OCI-LY7 (cell line): ENCODE measurements at regions not wholly inside any gene's neighbourhood (a gene's known extent, or its start where the extent isn't known, plus 50 kb on each side); places are given as distances from the start of the nearest gene placed in this dataset.

Source experiments
- EZH2phosphoT487 ChIP-seq: fragments of 200-600 bp; sonication (generic); IDR thresholded peaks from 2 replicates; pipeline ENCODE4 v1.6.1; 2018; ENCODE audit warnings: low read depth, borderline replicate concordance, mild to moderate bottlenecking, mixed run types, antibody characterized with exemption, low read length, moderate library complexity, mixed read lengths
- TF ChIP-seq, protein P1 (sequence below): fragments of 200-600 bp; sonication (generic); conservative IDR thresholded peaks from 2 replicates; pipeline ENCODE4 v1.5.1; 2014; ENCODE audit warnings: mild to moderate bottlenecking, antibody characterized with exemption, low read length, moderate library complexity, mixed read lengths

DNA sequence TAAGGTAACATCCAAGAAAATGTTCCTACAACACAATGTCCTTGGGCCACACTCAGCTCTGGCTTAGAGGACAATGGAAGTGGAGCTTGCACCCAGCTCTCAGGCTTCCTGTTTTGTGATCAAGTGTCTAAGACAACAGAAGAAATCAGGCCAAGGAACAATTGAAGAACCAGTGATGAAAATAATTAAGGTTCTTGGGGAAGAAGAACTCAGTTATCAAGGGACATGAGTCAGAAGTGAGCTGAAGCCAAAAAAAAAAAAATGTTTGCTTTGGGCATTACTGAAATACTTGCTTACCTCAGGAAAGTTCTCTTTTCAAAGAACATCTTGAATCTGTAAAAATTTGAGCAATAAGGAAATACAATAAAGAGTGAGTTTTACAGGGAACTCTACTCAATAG, 299.0 kb downstream of the FBXO15 start:
- TF ChIP-seq, protein P1, sequence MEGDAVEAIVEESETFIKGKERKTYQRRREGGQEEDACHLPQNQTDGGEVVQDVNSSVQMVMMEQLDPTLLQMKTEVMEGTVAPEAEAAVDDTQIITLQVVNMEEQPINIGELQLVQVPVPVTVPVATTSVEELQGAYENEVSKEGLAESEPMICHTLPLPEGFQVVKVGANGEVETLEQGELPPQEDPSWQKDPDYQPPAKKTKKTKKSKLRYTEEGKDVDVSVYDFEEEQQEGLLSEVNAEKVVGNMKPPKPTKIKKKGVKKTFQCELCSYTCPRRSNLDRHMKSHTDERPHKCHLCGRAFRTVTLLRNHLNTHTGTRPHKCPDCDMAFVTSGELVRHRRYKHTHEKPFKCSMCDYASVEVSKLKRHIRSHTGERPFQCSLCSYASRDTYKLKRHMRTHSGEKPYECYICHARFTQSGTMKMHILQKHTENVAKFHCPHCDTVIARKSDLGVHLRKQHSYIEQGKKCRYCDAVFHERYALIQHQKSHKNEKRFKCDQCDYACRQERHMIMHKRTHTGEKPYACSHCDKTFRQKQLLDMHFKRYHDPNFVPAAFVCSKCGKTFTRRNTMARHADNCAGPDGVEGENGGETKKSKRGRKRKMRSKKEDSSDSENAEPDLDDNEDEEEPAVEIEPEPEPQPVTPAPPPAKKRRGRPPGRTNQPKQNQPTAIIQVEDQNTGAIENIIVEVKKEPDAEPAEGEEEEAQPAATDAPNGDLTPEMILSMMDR = no peak
- TF ChIP-seq EZH2phosphoT487 = no peak
